ENCODE measurements at regions not wholly inside any gene's neighbourhood (a gene's known extent, or its start where the extent isn't known, plus 50 kb on each side); places are given as distances from the start of the nearest gene placed in this dataset.

GRCh38 chr9:135186248-135187164, 99.0 kb downstream of the OLFM1 start:
- no peak for TF ChIP-seq TAF1 (IDR thresholded peaks at IDR 0.05; ENCODE audit: low read depth)
- TF ChIP-seq EP300 (conservative IDR thresholded peaks at IDR 0.05; ENCODE audit: poor library complexity, severe bottlenecking), result no peak
- H4K20me1 ChIP-seq (ENCODE audit: insufficient read depth), result no peaks in the 10 kb centered on the region
- H3K4me3 ChIP-seq (ENCODE audit: low read length), result no peak overlapping the region
- no peaks in the 10 kb centered on the region for H3K27me3 ChIP-seq (ENCODE audit: insufficient read depth, low read depth, low read length)
- H3K9ac ChIP-seq (ENCODE audit: low read length), result no peak overlapping the region
- no peak overlapping the region for H3K27ac ChIP-seq (ENCODE audit: low read length)
- H3K9me2 ChIP-seq (ENCODE audit: insufficient read depth, low read length), result no peaks in the 10 kb centered on the region
- H3K4me2 ChIP-seq (ENCODE audit: low read length), result no peak overlapping the region
- no peaks in the 10 kb centered on the region for H3K36me3 ChIP-seq (ENCODE audit: insufficient read depth, low read length)
- H2AFZ ChIP-seq (ENCODE audit: low read depth, low read length), result no peak overlapping the region
- H3K9me3 ChIP-seq (ENCODE audit: low read length), result no peaks in the 10 kb centered on the region
- no peaks in the 10 kb centered on the region for H3K79me2 ChIP-seq (replicated peaks; ENCODE audit: insufficient read depth, low read length)
- no peaks in the 10 kb centered on the region for H3F3A ChIP-seq (ENCODE audit: insufficient read depth, low read length, poor library complexity, severe bottlenecking)

GRCh38 chr9:135187365-135187764, 99.9 kb downstream of the OLFM1 start:
- no peaks in the 10 kb centered on the region for H3F3A ChIP-seq (ENCODE audit: insufficient read depth, low read length, poor library complexity, severe bottlenecking)
- TF ChIP-seq SMC3 (conservative IDR thresholded peaks at IDR 0.05; ENCODE audit: poor library complexity), result no peak
- TF ChIP-seq MXI1 (conservative IDR thresholded peaks at IDR 0.05; ENCODE audit: poor library complexity, severe bottlenecking), result no peak
- no peak for TF ChIP-seq REST (IDR thresholded peaks at IDR 0.05; ENCODE audit: borderline replicate concordance)
- no peak for TF ChIP-seq TAF1 (IDR thresholded peaks at IDR 0.05; ENCODE audit: low read depth)
- no peak for TF ChIP-seq CTCF (IDR thresholded peaks at IDR 0.05; ENCODE audit: poor library complexity, severe bottlenecking)
- TF ChIP-seq EZH2 (IDR thresholded peaks at IDR 0.05; ENCODE audit: borderline replicate concordance, insufficient read depth, low read length, poor library complexity, severe bottlenecking), result no peak
- no peak for TF ChIP-seq EP300 (conservative IDR thresholded peaks at IDR 0.05; ENCODE audit: poor library complexity, severe bottlenecking)
- TF ChIP-seq POLR2AphosphoS5 (IDR thresholded peaks at IDR 0.05), result no peak
- TF ChIP-seq RAD21 (conservative IDR thresholded peaks at IDR 0.05), result no peak
- H4K20me1 ChIP-seq (ENCODE audit: insufficient read depth), result no peaks in the 10 kb centered on the region
- H3K9me3 ChIP-seq (ENCODE audit: low read length), result no peaks in the 10 kb centered on the region
- H3K4me3 ChIP-seq (ENCODE audit: low read length), result no peak overlapping the region
- H3K27me3 ChIP-seq (ENCODE audit: insufficient read depth, low read depth, low read length), result no peaks in the 10 kb centered on the region
- no peak overlapping the region for H3K4me2 ChIP-seq (ENCODE audit: low read length)
- no peaks in the 10 kb centered on the region for H3K9me2 ChIP-seq (ENCODE audit: insufficient read depth, low read length)
- H3K36me3 ChIP-seq (ENCODE audit: insufficient read depth, low read length), result no peaks in the 10 kb centered on the region
- H2AFZ ChIP-seq (ENCODE audit: low read depth, low read length), result no peak overlapping the region
- H3K27ac ChIP-seq (ENCODE audit: low read length), result no peak overlapping the region
- no peak overlapping the region for H3K9ac ChIP-seq (ENCODE audit: low read length)
- no peaks in the 10 kb centered on the region for H3K79me2 ChIP-seq (replicated peaks; ENCODE audit: insufficient read depth, low read length)
